CD4-positive, CD25-positive, alpha-beta regulatory T cell (primary cell): ENCODE measurements at regions not wholly inside any gene's neighbourhood (a gene's known extent, or its start where the extent isn't known, plus 50 kb on each side); places are given as distances from the start of the nearest gene placed in this dataset.

Source experiments
- ATAC-seq, 2 donors: fragments of 150-1000 bp; cut with Tn5 transposase; one replicate each; pipeline ENCODE4 v1.10.0; 2021; ENCODE audit warnings: low read depth in 2 of 2, moderate number of reproducible peaks in 2 of 2, moderate library complexity in 1 of 2
- DNase-seq, 3 donors: peaks; one replicate each; pipeline versions ENCODE4 v3.0.0 to v3.0.0-alpha.2; 2012 to 2022; ENCODE audit warnings: mixed read lengths in 1 of 3
- H3K27ac ChIP-seq: one replicate; pipeline ENCODE4 v1.7.0; 2013; ENCODE audit warnings: mild to moderate bottlenecking, low read length; ENCODE audit not compliant: insufficient read depth, poor library complexity, severe bottlenecking
- H3K27me3 ChIP-seq: one replicate; pipeline ENCODE4 v1.7.0; 2013; ENCODE audit warnings: low read length; ENCODE audit not compliant: control insufficient read depth, insufficient read depth
- H3K36me3 ChIP-seq: one replicate; pipeline ENCODE4 v1.7.0; 2013; ENCODE audit warnings: mild to moderate bottlenecking, low read length, moderate library complexity; ENCODE audit not compliant: control insufficient read depth, insufficient read depth
- H3K4me1 ChIP-seq: 2 replicates; pipeline ENCODE4 v1.7.0; 2013; ENCODE audit warnings: mild to moderate bottlenecking, low read length; ENCODE audit not compliant: insufficient read depth, control insufficient read depth, poor library complexity, severe bottlenecking
- H3K4me3 ChIP-seq: one replicate; pipeline ENCODE4 v1.7.0; 2013; ENCODE audit warnings: low read depth, mild to moderate bottlenecking, low read length, moderate library complexity
- H3K9me3 ChIP-seq, 2 experiments: 1 replicate in 1 of 2; 2 replicates in 1 of 2; pipeline ENCODE4 v1.7.0; 2013; ENCODE audit warnings: low read length in 2 of 2, mild to moderate bottlenecking in 1 of 2, moderate library complexity in 1 of 2; ENCODE audit not compliant: control insufficient read depth in 2 of 2
- H3K27ac Mint-ChIP-seq, 3 donors: one replicate each; pipeline ENCODE4 v1.8.0; 2020 to 2022; ENCODE audit warnings: mild to moderate bottlenecking in 3 of 3, mixed read lengths in 3 of 3, moderate library complexity in 2 of 3
- H3K27me3 Mint-ChIP-seq: one replicate; pipeline ENCODE4 v1.8.0; 2022; ENCODE audit warnings: mild to moderate bottlenecking, mixed read lengths
- H3K36me3 Mint-ChIP-seq: one replicate; pipeline ENCODE4 v1.8.0; 2020; ENCODE audit warnings: mixed read lengths
- H3K4me1 Mint-ChIP-seq, 4 donors: one replicate each; pipeline ENCODE4 v1.8.0; 2020 to 2022; ENCODE audit warnings: mixed read lengths in 4 of 4, mild to moderate bottlenecking in 1 of 4
- H3K4me3 Mint-ChIP-seq, 4 donors: one replicate each; pipeline ENCODE4 v1.8.0; 2020 to 2022; ENCODE audit warnings: mild to moderate bottlenecking in 4 of 4, mixed read lengths in 4 of 4, moderate library complexity in 3 of 4
- H3K9me3 Mint-ChIP-seq, 7 donors: one replicate each; pipeline ENCODE4 v1.8.0; 2020 to 2022; ENCODE audit warnings: mixed read lengths in 7 of 7, mild to moderate bottlenecking in 3 of 7, moderate library complexity in 2 of 7

GRCh38 chr3:83169473-83169872 lies 1408.0 kb upstream of the GBE1 start:
- no peaks in the 10 kb centered on the region for H3K27me3 Mint-ChIP-seq
- H3K4me3 Mint-ChIP-seq: no peak overlapping the region
- peaks cover 0 to 10% (median 4%) of the 10 kb centered on the region in 7 donors for H3K9me3 Mint-ChIP-seq

GRCh38 chr3:83150896-83151295 lies 1389.5 kb upstream of the GBE1 start:
- Histone ChIP-seq H3K4me3 (no peak overlapping the region), H3K4me1 (no peaks in the 10 kb centered on the region), H3K27me3 (no peaks in the 10 kb centered on the region), H3K36me3 (no peaks in the 10 kb centered on the region), H3K9me3 (peaks cover 6 to 7% of the 10 kb centered on the region in 2 experiments), H3K27ac (no peak overlapping the region)
- H3K9me3 Mint-ChIP-seq: peaks cover 5 to 32% (median 16%) of the 10 kb centered on the region in 7 donors
- H3K36me3 Mint-ChIP-seq: no peaks in the 10 kb centered on the region
- ATAC-seq (no peak), DNase-seq (no peak)
- H3K4me1 Mint-ChIP-seq: no peaks in the 10 kb centered on the region
- no peaks in the 10 kb centered on the region for H3K27me3 Mint-ChIP-seq
- H3K27ac Mint-ChIP-seq: no peak overlapping the region
- H3K4me3 Mint-ChIP-seq: no peak overlapping the region

More at GRCh38 chr3:83169473-83169872, 1408.0 kb upstream of the GBE1 start:
- Histone ChIP-seq H3K36me3 (no peaks in the 10 kb centered on the region), H3K4me3 (no peak overlapping the region), H3K27me3 (no peaks in the 10 kb centered on the region), H3K4me1 (no peaks in the 10 kb centered on the region), H3K9me3 (peaks cover 4 to 6% of the 10 kb centered on the region in 2 experiments), H3K27ac (no peak overlapping the region)
- Mint-ChIP-seq H3K27ac (no peak overlapping the region), H3K36me3 (no peaks in the 10 kb centered on the region), H3K4me1 (no peaks in the 10 kb centered on the region)
- ATAC-seq: no peak
- DNase-seq: no peak

- ATAC-seq: no peak
- H3K9me3 Mint-ChIP-seq: peaks cover 3 to 29% (median 11%) of the 10 kb centered on the region in 7 donors
- H3K27me3 ChIP-seq: no peaks in the 10 kb centered on the region
- H3K27ac ChIP-seq: no peak overlapping the region
- no peaks in the 10 kb centered on the region for H3K9me3 ChIP-seq
- no peaks in the 10 kb centered on the region for H3K4me1 ChIP-seq
- no peaks in the 10 kb centered on the region for H3K36me3 ChIP-seq
- H3K36me3 Mint-ChIP-seq: no peaks in the 10 kb centered on the region
- no peak overlapping the region for H3K4me3 Mint-ChIP-seq
- H3K4me1 Mint-ChIP-seq: no peaks in the 10 kb centered on the region
- no peak overlapping the region for H3K27ac Mint-ChIP-seq
- no peak overlapping the region for H3K4me3 ChIP-seq
- no peak for DNase-seq
- H3K27me3 Mint-ChIP-seq: no peaks in the 10 kb centered on the region
Measured at GRCh38 chr3:83140983-83141382, 1379.5 kb upstream of the GBE1 start.

- Mint-ChIP-seq H3K27me3 (no peaks in the 10 kb centered on the region), H3K36me3 (no peaks in the 10 kb centered on the region), H3K27ac (no peak overlapping the region), H3K4me1 (no peaks in the 10 kb centered on the region), H3K4me3 (no peak overlapping the region), H3K9me3 (peaks cover 0 to 8% (median 5%) of the 10 kb centered on the region in 7 donors)
- ATAC-seq (no peak), DNase-seq (no peak)
- Histone ChIP-seq H3K4me1 (no peaks in the 10 kb centered on the region), H3K36me3 (no peaks in the 10 kb centered on the region), H3K27me3 (no peaks in the 10 kb centered on the region), H3K9me3 (no peaks in the 10 kb centered on the region), H3K27ac (no peak overlapping the region), H3K4me3 (no peak overlapping the region)
Measured at GRCh38 chr3:83131236-83131635, 1369.8 kb upstream of the GBE1 start.

GRCh38 chr3:83122774-83123350 lies 1361.4 kb upstream of the GBE1 start:
- ATAC-seq (no peak), DNase-seq (no peak)
- Mint-ChIP-seq H3K4me3 (no peak overlapping the region), H3K27ac (no peak overlapping the region), H3K36me3 (no peaks in the 10 kb centered on the region), H3K27me3 (no peaks in the 10 kb centered on the region), H3K4me1 (no peaks in the 10 kb centered on the region), H3K9me3 (peaks cover 0 to 23% (median 5%) of the 10 kb centered on the region in 7 donors)
- no peak overlapping the region for H3K27ac ChIP-seq
- H3K4me1 ChIP-seq: no peaks in the 10 kb centered on the region
- H3K27me3 ChIP-seq: no peaks in the 10 kb centered on the region
- H3K9me3 ChIP-seq: peaks cover 2 to 5% of the 10 kb centered on the region in 2 experiments
- H3K36me3 ChIP-seq: no peaks in the 10 kb centered on the region
- H3K4me3 ChIP-seq: no peak overlapping the region

- Histone ChIP-seq H3K27me3 (no peaks in the 10 kb centered on the region), H3K4me1 (no peaks in the 10 kb centered on the region), H3K27ac (no peak overlapping the region), H3K36me3 (no peaks in the 10 kb centered on the region), H3K9me3 (peaks cover 0 to 4% of the 10 kb centered on the region in 2 experiments), H3K4me3 (no peak overlapping the region)
- no peaks in the 10 kb centered on the region for H3K4me1 Mint-ChIP-seq
- no peak for ATAC-seq
- H3K4me3 Mint-ChIP-seq: no peak overlapping the region
- no peak overlapping the region for H3K27ac Mint-ChIP-seq
- H3K36me3 Mint-ChIP-seq: no peaks in the 10 kb centered on the region
- peaks cover 1 to 11% (median 6%) of the 10 kb centered on the region in 7 donors for H3K9me3 Mint-ChIP-seq
- no peaks in the 10 kb centered on the region for H3K27me3 Mint-ChIP-seq
- DNase-seq: no peak
Measured at GRCh38 chr3:83093222-83093572, 1331.8 kb upstream of the GBE1 start.

GRCh38 chr3:83092521-83093221 lies 1331.2 kb upstream of the GBE1 start:
- H3K27ac Mint-ChIP-seq: no peak overlapping the region
- Histone ChIP-seq H3K27ac (no peak overlapping the region), H3K4me3 (no peak overlapping the region), H3K36me3 (no peaks in the 10 kb centered on the region), H3K9me3 (no peaks in the 10 kb centered on the region), H3K27me3 (no peaks in the 10 kb centered on the region), H3K4me1 (no peaks in the 10 kb centered on the region)
- H3K36me3 Mint-ChIP-seq: no peaks in the 10 kb centered on the region
- H3K4me1 Mint-ChIP-seq: no peaks in the 10 kb centered on the region
- no peak for ATAC-seq
- no peaks in the 10 kb centered on the region for H3K27me3 Mint-ChIP-seq
- no peak overlapping the region for H3K4me3 Mint-ChIP-seq
- H3K9me3 Mint-ChIP-seq: peaks cover 2 to 11% (median 6%) of the 10 kb centered on the region in 7 donors
- no peak for DNase-seq

- DNase-seq: no peak
- H3K27ac Mint-ChIP-seq: no peak overlapping the region
- no peaks in the 10 kb centered on the region for H3K9me3 ChIP-seq
- H3K9me3 Mint-ChIP-seq: peaks cover 3 to 21% (median 5%) of the 10 kb centered on the region in 7 donors
- no peaks in the 10 kb centered on the region for H3K27me3 Mint-ChIP-seq
- no peaks in the 10 kb centered on the region for H3K36me3 Mint-ChIP-seq
- no peak overlapping the region for H3K4me3 Mint-ChIP-seq
- ATAC-seq: no peak
- no peak overlapping the region for H3K4me3 ChIP-seq
- H3K36me3 ChIP-seq: no peaks in the 10 kb centered on the region
- H3K4me1 ChIP-seq: no peaks in the 10 kb centered on the region
- H3K27me3 ChIP-seq: no peaks in the 10 kb centered on the region
- no peaks in the 10 kb centered on the region for H3K4me1 Mint-ChIP-seq
- H3K27ac ChIP-seq: no peak overlapping the region
Measured at GRCh38 chr3:83076041-83076440, 1314.6 kb upstream of the GBE1 start.
